HG03520 (cell line): ENCODE measurements at regions not wholly inside any gene's neighbourhood (a gene's known extent, or its start where the extent isn't known, plus 50 kb on each side); places are given as distances from the start of the nearest gene placed in this dataset.
A peak's percentile ranks its signal among the peaks of the same experiment; 100 is the strongest.
"Not testable (repeated sequence)": the region's sequence is repeated elsewhere in the genome, so short reads cannot be mapped to it uniquely, and the experiment has no call there.

Source experiments
- ATAC-seq: cut with Tn5 transposase; IDR thresholded peaks from one replicate; pipeline ENCODE4 v1.9.1; 2021; ENCODE audit warnings: mild to moderate bottlenecking, moderate library complexity; ENCODE audit not compliant: unreplicated experiment

- ATAC-seq: not testable (repeated sequence)
Observed at GRCh38 chrX:89539150-89539549, 382.6 kb upstream of the TGIF2LX start.

- ATAC-seq: not testable (repeated sequence)
Observed at GRCh38 chrX:89557146-89557545, 364.6 kb upstream of the TGIF2LX start.

- not testable (repeated sequence) for ATAC-seq
Observed at GRCh38 chrX:89562079-89562478, 359.6 kb upstream of the TGIF2LX start.

GRCh38 chrX:89563107-89563506, 358.6 kb upstream of the TGIF2LX start:
- ATAC-seq: not testable (repeated sequence)

- not testable (repeated sequence) for ATAC-seq
Observed at GRCh38 chrX:89567787-89568186, 353.9 kb upstream of the TGIF2LX start.

- ATAC-seq: not testable (repeated sequence)
Observed at GRCh38 chrX:89581868-89582267, 339.8 kb upstream of the TGIF2LX start.

- not testable (repeated sequence) for ATAC-seq
Observed at GRCh38 chrX:89631858-89632257, 289.9 kb upstream of the TGIF2LX start.

GRCh38 chrX:89635887-89636286, 285.8 kb upstream of the TGIF2LX start:
- ATAC-seq: not testable (repeated sequence)

- ATAC-seq: not testable (repeated sequence)
Observed at GRCh38 chrX:89658662-89659061, 263.0 kb upstream of the TGIF2LX start.

- not testable (repeated sequence) for ATAC-seq
Observed at GRCh38 chrX:89706481-89706880, 215.2 kb upstream of the TGIF2LX start.

GRCh38 chrX:89707363-89707927, 214.3 kb upstream of the TGIF2LX start:
- not testable (repeated sequence) for ATAC-seq

- ATAC-seq: not testable (repeated sequence)
Observed at GRCh38 chrX:89734367-89734766, 187.3 kb upstream of the TGIF2LX start.

GRCh38 chrX:89756466-89756865, 165.2 kb upstream of the TGIF2LX start:
- not testable (repeated sequence) for ATAC-seq

GRCh38 chrX:89757767-89758166, 163.9 kb upstream of the TGIF2LX start:
- not testable (repeated sequence) for ATAC-seq

- not testable (repeated sequence) for ATAC-seq
Observed at GRCh38 chrX:89759076-89759685, 162.5 kb upstream of the TGIF2LX start.

- ATAC-seq: not testable (repeated sequence)
Observed at GRCh38 chrX:89771639-89772038, 150.1 kb upstream of the TGIF2LX start.

GRCh38 chrX:89811440-89811839, 110.3 kb upstream of the TGIF2LX start:
- not testable (repeated sequence) for ATAC-seq

- not testable (repeated sequence) for ATAC-seq
Observed at GRCh38 chrX:89839723-89840122, 82.0 kb upstream of the TGIF2LX start.

- ATAC-seq: peak; percentile 87
Observed at GRCh38 chrX:89871662-89872061, 50.0 kb upstream of the TGIF2LX start.
